HepG2 (cell line): ENCODE measurements at regions not wholly inside any gene's neighbourhood (a gene's known extent, or its start where the extent isn't known, plus 50 kb on each side); places are given as distances from the start of the nearest gene placed in this dataset.
"Not testable (repeated sequence)": the region's sequence is repeated elsewhere in the genome, so short reads cannot be mapped to it uniquely, and the experiment has no call there.

Experiments
- ATAC-seq: fragments of 200-7000 bp; cut with Tn5 transposase; 3 replicates; pipeline ENCODE4 v1.9.1; 2020; ENCODE audit warnings: mild to moderate bottlenecking, moderate library complexity
- BruUV-seq: library from RNA; stranded (reverse); fragments of 400-500 nt; replicated peaks from 2 replicates; lab custom pipeline; 2021; lab: Mats Ljungman, UMichigan
- CTCF ChIA-PET: fragments of 300-600 bp; formaldehyde crosslinking; extraction: SDS; loops from one replicate; lab custom pipeline; 2021; ENCODE audit warnings: low total read pairs, inconsistent platforms, low intra/inter-chr PET ratio; lab: Yijun Ruan, JAX
- POLR2A ChIA-PET: fragments of 350-600 bp; sonication (Branson Sonifier 250); formaldehyde crosslinking; loops from one replicate; lab custom pipeline; 2020; ENCODE audit warnings: antibody characterized with exemption, inconsistent platforms; lab: Yijun Ruan, JAX
- DNase-seq: peaks from one replicate; pipeline ENCODE4 v3.0.0-alpha.2; 2015; ENCODE audit warnings: low spot score
- FAIRE-seq: peaks from 3 replicates; lab custom pipeline; 2011; peaks lifted over from hg19 to GRCh38; lab: Jason Lieb, UNC
- H2AFZ ChIP-seq: one replicate; pipeline ENCODE4 v1.6.1; 2011; ENCODE audit warnings: low read length, inconsistent platforms
- H3K27ac ChIP-seq: fragments of 300-600 bp; 3 replicates; pipeline ENCODE4 v1.8.0; 2011; ENCODE audit warnings: mixed run types, mild to moderate bottlenecking, mixed read lengths, low read length, inconsistent platforms; ENCODE audit not compliant: insufficient read depth; ENCODE audit errors: extremely low read length
- H3K27me3 ChIP-seq, 2 experiments: fragments of 200-600 bp in 1 of 2; 2 replicates in 1 of 2; 3 replicates in 1 of 2; pipeline versions ENCODE4 v1.6.0 to v1.8.0; 2011; ENCODE audit warnings: low read length in 2 of 2, mild to moderate bottlenecking in 2 of 2, moderate library complexity in 2 of 2, inconsistent platforms in 1 of 2; ENCODE audit not compliant: insufficient read depth in 2 of 2, control insufficient read depth in 1 of 2
- H3K36me3 ChIP-seq, 2 experiments: fragments of 200-600 bp in 1 of 2; replicated peaks in 1 of 2; 2 replicates in 1 of 2; 3 replicates in 1 of 2; pipeline versions ENCODE4 v1.5.1 to v1.8.0; 2011; ENCODE audit warnings: low read length in 2 of 2, inconsistent platforms in 1 of 2; ENCODE audit not compliant: insufficient read depth in 2 of 2, control insufficient read depth in 1 of 2
- H3K4me1 ChIP-seq: 2 replicates; pipeline ENCODE4 v1.5.1; 2012; ENCODE audit warnings: low read length, inconsistent platforms; ENCODE audit not compliant: insufficient read depth
- H3K4me2 ChIP-seq: 2 replicates; pipeline ENCODE4 v1.6.0; 2011; ENCODE audit warnings: low read depth, low read length, inconsistent platforms
- H3K4me3 ChIP-seq, 3 experiments: fragments of 200-600 bp in 1 of 3; sonication (generic), shearing (Covaris generic) in 1 of 3; replicated peaks in 1 of 3; 2 replicates each; pipeline ENCODE4 v1.5.1; 2011 to 2016; ENCODE audit warnings: low read length in 3 of 3, inconsistent platforms in 2 of 3, low read depth in 2 of 3, mild to moderate bottlenecking in 2 of 3, control low read depth in 1 of 3, mixed read lengths in 1 of 3; ENCODE audit not compliant: insufficient read depth in 1 of 3
- H3K79me2 ChIP-seq: one replicate; pipeline ENCODE4 v1.6.1; 2011; ENCODE audit warnings: low read length, inconsistent platforms; ENCODE audit not compliant: insufficient read depth
- H3K9ac ChIP-seq: 2 replicates; pipeline ENCODE4 v1.6.0; 2011; ENCODE audit warnings: mild to moderate bottlenecking, low read depth, low read length, inconsistent platforms; ENCODE audit not compliant: insufficient read depth
- H3K9me3 ChIP-seq: 2 replicates; pipeline ENCODE4 v1.5.1; 2012; ENCODE audit warnings: mild to moderate bottlenecking, low read length
- H4K20me1 ChIP-seq: 2 replicates; pipeline ENCODE4 v1.6.0; 2011; ENCODE audit warnings: inconsistent platforms, mild to moderate bottlenecking, low read length, moderate library complexity; ENCODE audit not compliant: insufficient read depth
- CCAR2 ChIP-seq: fragments of 200-400 bp; formaldehyde crosslinking; optimal IDR thresholded peaks from 2 replicates; pipeline ENCODE3; 2018; ENCODE audit warnings: low read depth, mild to moderate bottlenecking, low read length, moderate library complexity
- CENPX ChIP-seq: sonication (generic); formaldehyde crosslinking; IDR thresholded peaks from 2 replicates; pipeline ENCODE4 v1.9.0; 2021; ENCODE audit warnings: mild to moderate bottlenecking, missing genetic modification reagents, moderate library complexity
- IKZF1 ChIP-seq: fragments of 450-650 bp; IDR thresholded peaks from 2 replicates; pipeline ENCODE4 v1.7.1; 2016
- RFXANK ChIP-seq: IDR thresholded peaks from 2 replicates; pipeline ENCODE4 v1.6.1; 2016
- SOX13 ChIP-seq, 3 experiments: fragments of 450-650 bp in 1 of 3; sonication (generic) in 1 of 3; formaldehyde crosslinking in 1 of 3; IDR thresholded peaks in 2 of 3; conservative IDR thresholded peaks in 1 of 3; 2 replicates each; pipeline versions ENCODE4 v1.5.0 to v1.6.1; 2016 to 2020; ENCODE audit warnings: antibody characterized with exemption in 1 of 3, mild to moderate bottlenecking in 1 of 3, missing compliant biosample characterization in 1 of 3, missing genetic modification reagents in 1 of 3, moderate library complexity in 1 of 3
- SRF ChIP-seq: IDR thresholded peaks from 2 replicates; pipeline ENCODE4 v1.6.1; 2011; ENCODE audit warnings: mild to moderate bottlenecking, low read depth, low read length, moderate library complexity
- ZFP37 ChIP-seq: sonication (generic); formaldehyde crosslinking; IDR thresholded peaks from 2 replicates; pipeline ENCODE4 v1.4.0; 2020; ENCODE audit warnings: missing genetic modification reagents, borderline replicate concordance
- ZNF253 ChIP-seq: sonication (generic); formaldehyde crosslinking; IDR thresholded peaks from 2 replicates; pipeline ENCODE4 v1.8.0; 2022; ENCODE audit warnings: mild to moderate bottlenecking, missing genetic modification reagents, borderline replicate concordance
- ZNF275 ChIP-seq: sonication (generic); formaldehyde crosslinking; IDR thresholded peaks from 2 replicates; pipeline ENCODE4 v1.8.0; 2022; ENCODE audit warnings: missing genetic modification reagents, mild to moderate bottlenecking, inconsistent platforms, borderline replicate concordance
- ZNF546 ChIP-seq: sonication (generic); formaldehyde crosslinking; conservative IDR thresholded peaks from 2 replicates; pipeline ENCODE4 v1.8.1; 2023; ENCODE audit warnings: mild to moderate bottlenecking, missing genetic modification reagents
- ZNF749 ChIP-seq: sonication (generic); formaldehyde crosslinking; IDR thresholded peaks from 2 replicates; pipeline ENCODE4 v1.8.0; 2022; ENCODE audit warnings: mild to moderate bottlenecking, missing genetic modification reagents, moderate library complexity, borderline replicate concordance
- ZNF883 ChIP-seq: sonication (generic); formaldehyde crosslinking; IDR thresholded peaks from 2 replicates; pipeline ENCODE4 v1.5.1; 2020; ENCODE audit warnings: mild to moderate bottlenecking, missing genetic modification reagents; ENCODE audit errors: not compliant biosample characterization
- WGBS: methylation state at CpG from one replicate; pipeline ENCODE4 v1.1.6; 2017; ENCODE audit warnings: low lambda C conversion rate; 5-methylcytosine and 5-hydroxymethylcytosine counted together
- in situ Hi-C: cut with HindIII; loops from 2 replicates; pipeline ENCODE4 v1.10.0; 2017; ENCODE audit warnings: low pct_unique_long_range_greater_than_20kb; ENCODE audit not compliant: extremely low pct_ligation_motif_present
- intact Hi-C: fragments of 100-400 bp; cut with micrococcal nuclease; formaldehyde crosslinking; loops from one replicate; pipeline ENCODE4 v1.10.0; 2022; ENCODE audit not compliant: unreplicated experiment

GRCh38 chrX:124455966-124456365 is 109.6 kb downstream of the SH2D1A start (continued):
- no peak for TF ChIP-seq CCAR2
- no peak for TF ChIP-seq ZNF275 (CRISPR knock-in tag)
- TF ChIP-seq ZNF546 (CRISPR knock-in tag) = no peak
- no peak for TF ChIP-seq ZFP37 (CRISPR knock-in tag)
- no peak for TF ChIP-seq CENPX (CRISPR knock-in tag)
- no peak for TF ChIP-seq ZNF253 (CRISPR knock-in tag)

GRCh38 chrX:124459851-124460250 is 113.5 kb downstream of the SH2D1A start:
- BruUV-seq, H3K4me1 ChIP-seq, H3K9me3 ChIP-seq, H3K79me2 ChIP-seq, FAIRE-seq, ATAC-seq, H3K27ac ChIP-seq, DNase-seq, H3K9ac ChIP-seq, H3K4me2 ChIP-seq, H3K36me3 ChIP-seq, intact Hi-C loops, H3K4me3 ChIP-seq, H4K20me1 ChIP-seq, CTCF ChIA-PET, in situ Hi-C loops, H3K27me3 ChIP-seq, H2AFZ ChIP-seq, POLR2A ChIA-PET: not testable (repeated sequence)

GRCh38 chrX:124462931-124463330 is 116.6 kb downstream of the SH2D1A start:
- WGBS = 2% methylated on average over 3 of the region's 4 CpGs
- TF ChIP-seq SRF = peak; percentile 79
- no peak for TF ChIP-seq ZNF749 (CRISPR knock-in tag)
- TF ChIP-seq SOX13 (IDR thresholded peaks at IDR 0.05) = no peak
- TF ChIP-seq SOX13 (CRISPR knock-in tag; conservative IDR thresholded peaks at IDR 0.05 in 1 of 2, IDR thresholded peaks at IDR 0.05 in 1 of 2) = 0 out of 4 replicates have a peak, but pooled peaks of 1 of the 2 experiments have one; percentile 15
- no peak for TF ChIP-seq IKZF1
- TF ChIP-seq ZNF883 (CRISPR knock-in tag) = no peak
- TF ChIP-seq RFXANK (CRISPR knock-in tag) = no peak
- ChIA-PET POLR2A (no interaction called here), CTCF (no interaction called here)
- Histone ChIP-seq H3K27me3 (no peaks in the 10 kb centered on the region), H3K27ac (no peak overlapping the region), H3K36me3 (no peaks in the 10 kb centered on the region), H3K9ac (no peak overlapping the region), H3K4me2 (no peak overlapping the region), H3K4me3 (no peak overlapping the region), H2AFZ (no peak overlapping the region), H4K20me1 (no peaks in the 10 kb centered on the region), H3K9me3 (no peaks in the 10 kb centered on the region), H3K79me2 (no peaks in the 10 kb centered on the region), H3K4me1 (peaks cover 9% of the 10 kb centered on the region; the same call in 1 of the 2 replicates)
- intact Hi-C loops (no loop called here), in situ Hi-C loops (no loop called here)
- BruUV-seq = no TSS peak
- DNase-seq (peak; percentile 44), FAIRE-seq (peak; percentile 54), ATAC-seq (peak; percentile 63)
